AG04449 (cell line): ENCODE measurements at regions not wholly inside any gene's neighbourhood (a gene's known extent, or its start where the extent isn't known, plus 50 kb on each side); places are given as distances from the start of the nearest gene placed in this dataset.

Experiments
- CTCF ChIA-PET: fragments of 350-600 bp; formaldehyde crosslinking; extraction: SDS; loops from one replicate; lab custom pipeline; 2021; ENCODE audit warnings: antibody characterized with exemption; lab: Yijun Ruan, JAX
- POLR2A ChIA-PET: fragments of 400-600, 350-600 bp; formaldehyde crosslinking; extraction: SDS; loops from one replicate; lab custom pipeline; 2020; ENCODE audit warnings: antibody characterized with exemption, inconsistent platforms; lab: Yijun Ruan, JAX
- DNase-seq: peaks from one replicate; pipeline ENCODE4 v3.0.0-alpha.2; 2010; ENCODE audit warnings: low read depth, low spot score
- H3K4me3 ChIP-seq: 2 replicates; pipeline ENCODE4 v1.5.1; 2011; ENCODE audit warnings: low read depth, mild to moderate bottlenecking, control low read depth, low read length
- CTCF ChIP-seq: IDR thresholded peaks from one replicate; pipeline ENCODE4 v1.5.1; 2011; ENCODE audit warnings: mild to moderate bottlenecking, moderate library complexity, low read length, control low read depth, inconsistent platforms; ENCODE audit not compliant: insufficient read depth; ENCODE audit errors: missing control alignments

- no peak for TF ChIP-seq CTCF
- H3K4me3 ChIP-seq, result no peak overlapping the region
- POLR2A ChIA-PET, result no interaction called here
- no peak for DNase-seq
- CTCF ChIA-PET, result no interaction called here
Measured at GRCh38 chr2:147542351-147542750, 302.5 kb upstream of the ACVR2A start.

- DNase-seq, result no peak
- ChIA-PET POLR2A (no interaction called here), CTCF (no interaction called here)
- no peak overlapping the region for H3K4me3 ChIP-seq
- TF ChIP-seq CTCF, result no peak
Measured at GRCh38 chr2:147541314-147541713, 303.5 kb upstream of the ACVR2A start.

- H3K4me3 ChIP-seq, result no peak overlapping the region
- DNase-seq, result no peak
- ChIA-PET POLR2A (no interaction called here), CTCF (no interaction called here)
- no peak for TF ChIP-seq CTCF
Measured at GRCh38 chr2:147538821-147539220, 306.0 kb upstream of the ACVR2A start.

- POLR2A ChIA-PET, result no interaction called here
Measured at GRCh38 chr2:147538088-147538487, 306.7 kb upstream of the ACVR2A start.

GRCh38 chr2:147531269-147531668 lies 313.6 kb upstream of the ACVR2A start:
- no peak for DNase-seq
- POLR2A ChIA-PET, result no interaction called here
- no peak for TF ChIP-seq CTCF
- H3K4me3 ChIP-seq, result no peak overlapping the region
- CTCF ChIA-PET, result no interaction called here

More at GRCh38 chr2:147538088-147538487, 306.7 kb upstream of the ACVR2A start:
- DNase-seq, result no peak
- H3K4me3 ChIP-seq, result no peak overlapping the region
- CTCF ChIA-PET, result no interaction called here
- TF ChIP-seq CTCF, result no peak

GRCh38 chr2:147530033-147530432 lies 314.8 kb upstream of the ACVR2A start:
- no peak overlapping the region for H3K4me3 ChIP-seq
- no peak for DNase-seq
- no peak for TF ChIP-seq CTCF
- ChIA-PET CTCF (no interaction called here), POLR2A (no interaction called here)
